ENCODE measurements at regions not wholly inside any gene's neighbourhood (a gene's known extent, or its start where the extent isn't known, plus 50 kb on each side); places are given as distances from the start of the nearest gene placed in this dataset.
A peak's percentile ranks its signal among the peaks of the same experiment; 100 is the strongest.
"Not testable (repeated sequence)": the region's sequence is repeated elsewhere in the genome, so short reads cannot be mapped to it uniquely, and the experiment has no call there.

- no peak overlapping the region for H3K4me3 ChIP-seq (ENCODE audit: control insufficient read depth, low read depth, low read length)
- TF ChIP-seq, protein P1, sequence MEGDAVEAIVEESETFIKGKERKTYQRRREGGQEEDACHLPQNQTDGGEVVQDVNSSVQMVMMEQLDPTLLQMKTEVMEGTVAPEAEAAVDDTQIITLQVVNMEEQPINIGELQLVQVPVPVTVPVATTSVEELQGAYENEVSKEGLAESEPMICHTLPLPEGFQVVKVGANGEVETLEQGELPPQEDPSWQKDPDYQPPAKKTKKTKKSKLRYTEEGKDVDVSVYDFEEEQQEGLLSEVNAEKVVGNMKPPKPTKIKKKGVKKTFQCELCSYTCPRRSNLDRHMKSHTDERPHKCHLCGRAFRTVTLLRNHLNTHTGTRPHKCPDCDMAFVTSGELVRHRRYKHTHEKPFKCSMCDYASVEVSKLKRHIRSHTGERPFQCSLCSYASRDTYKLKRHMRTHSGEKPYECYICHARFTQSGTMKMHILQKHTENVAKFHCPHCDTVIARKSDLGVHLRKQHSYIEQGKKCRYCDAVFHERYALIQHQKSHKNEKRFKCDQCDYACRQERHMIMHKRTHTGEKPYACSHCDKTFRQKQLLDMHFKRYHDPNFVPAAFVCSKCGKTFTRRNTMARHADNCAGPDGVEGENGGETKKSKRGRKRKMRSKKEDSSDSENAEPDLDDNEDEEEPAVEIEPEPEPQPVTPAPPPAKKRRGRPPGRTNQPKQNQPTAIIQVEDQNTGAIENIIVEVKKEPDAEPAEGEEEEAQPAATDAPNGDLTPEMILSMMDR (IDR thresholded peaks at IDR 0.05; ENCODE audit: control insufficient read depth, insufficient read depth, low read depth, low read length, missing control alignments): no peak
- no peak for DNase-seq (ENCODE audit: low read depth)
These were observed 155.0 kb downstream of the NPR3 start for GRCh38 chr5:32866138-32866537.

DNA sequence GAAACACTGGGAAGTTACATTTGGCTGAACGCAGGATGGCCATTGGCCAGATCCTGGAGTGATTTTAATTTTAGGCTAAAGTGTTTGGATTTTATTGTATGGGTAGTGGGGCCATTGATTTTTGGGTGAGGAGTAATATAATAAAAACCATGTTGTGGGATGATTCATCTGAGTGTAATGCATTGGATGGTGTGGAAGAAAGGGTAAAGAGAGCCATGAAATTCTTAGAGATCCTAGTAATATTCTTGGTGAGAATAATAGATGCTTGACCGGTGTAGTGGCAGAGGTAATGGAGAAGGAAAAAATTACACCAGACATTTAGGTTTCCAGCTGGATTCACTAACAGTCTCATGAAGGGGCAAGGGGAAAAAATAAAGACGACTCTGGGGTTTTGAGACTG is 158.1 kb downstream of the NPR3 start:
- peak; percentile 14 for DNase-seq (ENCODE audit: low read depth)
- TF ChIP-seq, protein P1 (IDR thresholded peaks at IDR 0.05; ENCODE audit: control insufficient read depth, insufficient read depth, low read depth, low read length, missing control alignments): no peak
- H3K4me3 ChIP-seq (ENCODE audit: control insufficient read depth, low read depth, low read length): no peak overlapping the region

DNA sequence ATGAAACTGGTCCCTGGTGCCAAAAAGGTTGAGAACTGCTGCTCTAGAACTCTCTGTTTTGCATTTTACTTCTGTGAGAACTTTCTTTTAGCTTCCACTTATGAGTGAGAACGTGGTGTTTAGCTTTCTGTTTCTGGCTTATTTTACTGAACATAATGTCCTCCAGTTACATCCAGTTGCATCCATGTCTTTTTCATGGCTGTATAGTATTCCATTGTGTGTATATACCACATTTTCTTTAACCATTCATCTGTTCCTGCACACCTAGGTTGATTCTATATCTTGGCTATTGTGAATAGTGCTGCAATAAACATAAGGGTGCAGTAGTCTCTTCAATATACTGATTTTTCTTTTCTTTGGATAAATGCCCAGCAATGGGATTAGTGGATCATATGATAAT is 165.7 kb downstream of the NPR3 start:
- DNase-seq (ENCODE audit: low read depth): no peak
- TF ChIP-seq, protein P1 (IDR thresholded peaks at IDR 0.05; ENCODE audit: control insufficient read depth, insufficient read depth, low read depth, low read length, missing control alignments): no peak

GRCh38 chr5:32879364-32879763 is 168.2 kb downstream of the NPR3 start:
- not testable (repeated sequence) for DNase-seq (ENCODE audit: low read depth); H3K4me3 ChIP-seq (ENCODE audit: control insufficient read depth, low read depth, low read length)

More for the DNA sequence above, 165.7 kb downstream of the NPR3 start:
- H3K4me3 ChIP-seq (ENCODE audit: control insufficient read depth, low read depth, low read length): no peak overlapping the region

GRCh38 chr5:32880796-32881195 is 169.7 kb downstream of the NPR3 start:
- TF ChIP-seq, protein P1 (IDR thresholded peaks at IDR 0.05; ENCODE audit: control insufficient read depth, insufficient read depth, low read depth, low read length, missing control alignments): no peak
- no peak for DNase-seq (ENCODE audit: low read depth)

GRCh38 chr5:32887390-32887789 is 176.3 kb downstream of the NPR3 start:
- H3K4me3 ChIP-seq (ENCODE audit: control insufficient read depth, low read depth, low read length): no peak overlapping the region
- TF ChIP-seq, protein P1 (IDR thresholded peaks at IDR 0.05; ENCODE audit: control insufficient read depth, insufficient read depth, low read depth, low read length, missing control alignments): no peak
- no peak for DNase-seq (ENCODE audit: low read depth)

More at GRCh38 chr5:32880796-32881195, 169.7 kb downstream of the NPR3 start:
- H3K4me3 ChIP-seq (ENCODE audit: control insufficient read depth, low read depth, low read length): no peak overlapping the region

- H3K4me3 ChIP-seq (ENCODE audit: control insufficient read depth, low read depth, low read length): no peak overlapping the region
- DNase-seq (ENCODE audit: low read depth): no peak
These were observed 178.0 kb downstream of the NPR3 start for GRCh38 chr5:32889078-32889477.

More at GRCh38 chr5:32889078-32889477, 178.0 kb downstream of the NPR3 start:
- TF ChIP-seq, protein P1 (IDR thresholded peaks at IDR 0.05; ENCODE audit: control insufficient read depth, insufficient read depth, low read depth, low read length, missing control alignments): no peak
